ENCODE measurements at regions not wholly inside any gene's neighbourhood (a gene's known extent, or its start where the extent isn't known, plus 50 kb on each side); places are given as distances from the start of the nearest gene placed in this dataset.

DNA sequence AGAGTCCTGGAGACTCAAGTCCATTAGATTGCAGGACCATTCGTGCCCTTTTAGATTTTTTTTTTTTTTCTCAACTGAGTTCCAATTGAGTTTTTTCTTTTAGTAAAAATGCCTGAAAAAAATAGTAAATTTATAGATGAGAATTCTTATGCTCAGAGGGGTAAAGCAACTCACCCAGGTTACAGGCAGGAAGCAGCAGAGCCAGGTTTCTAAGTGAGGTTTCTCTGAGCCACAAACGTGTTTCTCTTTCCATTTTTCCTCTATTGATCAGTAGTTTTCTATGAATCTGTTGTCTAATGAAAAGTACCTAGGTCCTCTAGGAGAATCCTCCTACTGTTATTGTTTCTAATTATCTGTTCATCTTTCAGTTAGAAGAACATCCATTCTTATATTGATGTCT, 66.4 kb upstream of the C12orf71 start:
- DNase-seq (ENCODE audit: low spot score in 2 of 2), result no peak
- intact Hi-C loops (cut with DNase I; ENCODE audit: low total_unique reads), result no loop called here
- TF ChIP-seq, protein P1, sequence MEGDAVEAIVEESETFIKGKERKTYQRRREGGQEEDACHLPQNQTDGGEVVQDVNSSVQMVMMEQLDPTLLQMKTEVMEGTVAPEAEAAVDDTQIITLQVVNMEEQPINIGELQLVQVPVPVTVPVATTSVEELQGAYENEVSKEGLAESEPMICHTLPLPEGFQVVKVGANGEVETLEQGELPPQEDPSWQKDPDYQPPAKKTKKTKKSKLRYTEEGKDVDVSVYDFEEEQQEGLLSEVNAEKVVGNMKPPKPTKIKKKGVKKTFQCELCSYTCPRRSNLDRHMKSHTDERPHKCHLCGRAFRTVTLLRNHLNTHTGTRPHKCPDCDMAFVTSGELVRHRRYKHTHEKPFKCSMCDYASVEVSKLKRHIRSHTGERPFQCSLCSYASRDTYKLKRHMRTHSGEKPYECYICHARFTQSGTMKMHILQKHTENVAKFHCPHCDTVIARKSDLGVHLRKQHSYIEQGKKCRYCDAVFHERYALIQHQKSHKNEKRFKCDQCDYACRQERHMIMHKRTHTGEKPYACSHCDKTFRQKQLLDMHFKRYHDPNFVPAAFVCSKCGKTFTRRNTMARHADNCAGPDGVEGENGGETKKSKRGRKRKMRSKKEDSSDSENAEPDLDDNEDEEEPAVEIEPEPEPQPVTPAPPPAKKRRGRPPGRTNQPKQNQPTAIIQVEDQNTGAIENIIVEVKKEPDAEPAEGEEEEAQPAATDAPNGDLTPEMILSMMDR (IDR thresholded peaks at IDR 0.05), result no peak
- no peak for TF ChIP-seq POLR2A (IDR thresholded peaks at IDR 0.05)
- no peak overlapping the region for H3K4me3 ChIP-seq (ENCODE audit: low read depth, poor library complexity, severe bottlenecking)
- 70 to 73% methylated on average over 2 of the region's 2 CpGs for WGBS, 2 donors

DNA sequence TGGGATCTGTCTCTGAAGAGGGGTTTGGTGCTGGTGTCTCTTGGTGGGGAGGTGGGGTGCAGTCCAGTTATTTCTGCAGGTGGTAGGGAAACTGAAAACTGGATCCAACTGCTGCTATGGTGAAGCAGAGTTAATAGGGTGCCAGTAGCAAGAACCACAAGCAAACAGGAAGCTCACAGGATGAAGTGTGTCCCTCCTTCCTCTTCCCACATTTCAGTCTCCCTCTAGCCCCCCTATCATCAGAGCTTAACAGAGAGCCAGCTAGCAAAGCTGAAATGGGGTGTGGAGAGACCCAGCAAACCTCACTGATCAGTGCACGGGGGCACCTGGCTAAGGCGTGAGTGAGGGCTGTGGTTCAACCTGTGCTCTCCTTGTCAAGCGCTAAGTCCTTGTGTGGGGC, 69.1 kb upstream of the C12orf71 start:
- no peak for TF ChIP-seq POLR2A (IDR thresholded peaks at IDR 0.05)
- TF ChIP-seq, protein P1 (IDR thresholded peaks at IDR 0.05), result no peak
- WGBS, 2 donors, result 93 to 96% methylated on average over 3 of the region's 3 CpGs
- intact Hi-C loops (cut with DNase I; ENCODE audit: low total_unique reads), result no loop called here

DNA sequence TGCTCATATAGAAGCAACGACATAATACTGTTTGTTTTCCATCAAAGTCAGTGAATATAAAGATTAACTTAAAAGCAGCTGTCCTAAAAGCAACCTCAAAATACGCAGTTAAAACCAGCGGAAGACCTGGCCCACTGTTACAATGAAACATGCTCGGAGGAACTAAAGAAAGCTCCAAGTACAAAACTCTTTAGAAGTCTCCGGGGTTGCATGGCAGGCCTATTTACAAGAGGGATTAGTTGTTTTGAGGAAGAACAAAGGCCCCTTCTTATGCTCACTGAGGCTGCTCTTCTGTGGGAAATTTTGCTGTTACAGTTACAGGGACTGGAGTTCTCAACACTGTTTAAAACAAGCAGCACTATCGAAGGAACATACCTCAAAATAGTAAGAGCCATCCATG, 75.9 kb upstream of the C12orf71 start:
- no peak for TF ChIP-seq POLR2A (IDR thresholded peaks at IDR 0.05)
- TF ChIP-seq, protein P1 (IDR thresholded peaks at IDR 0.05), result no peak
- DNase-seq (ENCODE audit: low spot score in 2 of 2), result no peak
- intact Hi-C loops (cut with DNase I; ENCODE audit: low total_unique reads), result no loop called here
- H3K4me3 ChIP-seq (ENCODE audit: low read depth, poor library complexity, severe bottlenecking), result no peak overlapping the region
- 79 to 80% methylated on average over 6 of the region's 6 CpGs for WGBS, 2 donors

More for the DNA sequence above, 69.1 kb upstream of the C12orf71 start:
- H3K4me3 ChIP-seq (ENCODE audit: low read depth, poor library complexity, severe bottlenecking), result no peak overlapping the region
- no peak for DNase-seq (ENCODE audit: low spot score in 2 of 2)

DNA sequence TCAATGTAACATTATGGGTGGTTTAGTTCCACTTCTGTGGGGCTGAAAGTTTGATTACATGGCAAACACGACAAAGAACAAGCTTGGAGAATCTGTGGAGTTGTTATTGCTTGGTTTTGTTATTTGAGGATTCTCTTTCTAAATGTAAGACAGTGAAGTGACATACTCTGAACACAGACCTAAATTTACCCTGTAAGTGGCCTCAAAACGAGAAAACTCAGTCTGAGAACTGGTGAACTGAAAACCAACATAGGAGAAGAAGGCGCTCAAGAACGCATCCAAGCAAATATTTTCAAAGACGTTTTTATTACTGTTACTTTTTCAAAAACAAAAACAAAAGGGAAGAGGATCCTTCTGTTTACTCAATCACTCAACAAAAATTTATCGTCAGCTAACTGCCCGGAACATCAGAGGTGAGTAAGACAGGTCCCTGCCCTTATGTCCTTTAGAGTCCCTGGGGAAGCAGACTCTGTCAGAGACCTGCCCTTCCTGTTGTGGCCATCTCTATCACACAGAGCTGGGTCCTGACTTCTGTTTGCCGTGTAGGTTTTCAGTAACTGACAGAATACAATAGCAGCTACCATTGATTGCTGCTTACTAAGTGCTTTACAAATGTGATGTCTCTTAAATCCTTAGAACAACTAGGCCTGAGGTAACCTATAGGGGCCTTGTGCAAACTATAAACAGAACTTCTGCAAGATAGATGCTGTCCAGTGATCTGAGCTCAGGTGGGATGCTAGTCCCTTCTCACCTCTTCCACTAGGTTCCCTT, 79.3 kb upstream of the C12orf71 start:
- no peak for TF ChIP-seq POLR2A (IDR thresholded peaks at IDR 0.05)
- TF ChIP-seq, protein P1 (IDR thresholded peaks at IDR 0.05), result no peak
- intact Hi-C loops (cut with DNase I; ENCODE audit: low total_unique reads), result no loop called here
- WGBS, 2 donors, result 88% methylated on average over 8 of the region's 8 CpGs
- no peak overlapping the region for H3K4me3 ChIP-seq (ENCODE audit: low read depth, poor library complexity, severe bottlenecking)
- DNase-seq (ENCODE audit: low spot score in 2 of 2), result no peak

DNA sequence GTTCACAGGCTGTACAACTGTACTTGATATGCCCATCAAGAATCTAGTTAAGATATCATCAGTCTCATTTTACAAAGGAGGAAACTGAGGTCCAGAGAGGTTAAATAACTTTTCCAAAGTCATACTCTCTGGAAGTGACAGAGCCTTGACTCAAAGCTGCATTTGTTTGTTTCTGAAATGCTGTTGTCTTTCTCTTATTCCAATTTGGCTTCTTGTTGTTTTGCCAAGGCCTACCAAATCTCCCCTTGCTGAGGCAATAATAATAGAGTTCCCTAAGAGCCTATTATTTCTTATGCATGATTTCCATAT, 79.8 kb upstream of the C12orf71 start:
- DNase-seq (ENCODE audit: low spot score in 2 of 2), result no peak
- TF ChIP-seq, protein P1 (IDR thresholded peaks at IDR 0.05), result no peak
- TF ChIP-seq POLR2A (IDR thresholded peaks at IDR 0.05), result no peak
- no peak overlapping the region for H3K4me3 ChIP-seq (ENCODE audit: low read depth, poor library complexity, severe bottlenecking)
- intact Hi-C loops (cut with DNase I; ENCODE audit: low total_unique reads), result no loop called here

All from lower leg skin (tissue), 4 donors.